GM13977 (cell line): ENCODE measurements at regions not wholly inside any gene's neighbourhood (a gene's known extent, or its start where the extent isn't known, plus 50 kb on each side); places are given as distances from the start of the nearest gene placed in this dataset.
"Not testable (repeated sequence)": the region's sequence is repeated elsewhere in the genome, so short reads cannot be mapped to it uniquely, and the experiment has no call there.

Source experiments
- DNase-seq: peaks from one replicate; pipeline ENCODE4 v3.0.0; 2012; ENCODE audit warnings: low spot score
- in situ Hi-C: fragments of 300-500 bp; cut with MboI; formaldehyde crosslinking; loops from one replicate; pipeline ENCODE4 v1.12.0; 2022; ENCODE audit warnings: low sequenced_read_pairs, low pct_unique_long_range_greater_than_20kb, mixed read lengths, inconsistent platforms; ENCODE audit not compliant: unreplicated experiment
- TF ChIP-seq, protein P1 (sequence below): IDR thresholded peaks from 2 replicates; pipeline ENCODE4 v1.5.1; 2012; ENCODE audit warnings: mild to moderate bottlenecking, control low read depth; ENCODE audit not compliant: insufficient read depth; ENCODE audit errors: extremely low read depth, missing control alignments

DNA sequence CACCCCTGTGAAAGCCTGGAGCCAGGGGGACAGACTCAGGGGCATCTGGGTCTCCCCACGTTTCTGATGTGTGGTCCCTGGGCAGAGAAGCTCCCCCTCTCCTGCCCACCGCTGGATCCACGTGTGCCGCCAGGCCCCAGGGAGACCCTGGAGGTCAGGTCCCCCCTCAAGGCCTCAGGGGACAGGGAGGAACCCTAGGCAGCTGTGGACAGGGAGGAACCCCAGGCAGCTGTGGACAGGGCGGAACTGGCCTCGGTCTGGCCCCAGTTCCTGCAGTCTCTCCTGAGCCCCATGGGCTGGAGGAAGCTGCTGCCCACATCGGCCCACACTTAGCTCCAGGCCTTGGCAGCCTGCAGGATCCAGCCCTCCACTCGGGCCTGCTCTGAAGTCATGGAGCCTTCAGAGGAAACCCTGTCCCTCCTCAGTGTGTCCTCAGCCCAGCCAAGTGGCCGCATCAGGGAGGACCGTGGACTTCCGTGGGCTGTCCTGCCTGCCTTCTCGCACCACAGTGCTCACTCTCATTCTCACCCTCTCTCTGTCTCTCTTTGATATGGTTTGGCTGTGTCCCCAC is 127.7 kb downstream of the BRD1 start:
- no peak for DNase-seq
- in situ Hi-C loops: no loop called here
- TF ChIP-seq, protein P1, sequence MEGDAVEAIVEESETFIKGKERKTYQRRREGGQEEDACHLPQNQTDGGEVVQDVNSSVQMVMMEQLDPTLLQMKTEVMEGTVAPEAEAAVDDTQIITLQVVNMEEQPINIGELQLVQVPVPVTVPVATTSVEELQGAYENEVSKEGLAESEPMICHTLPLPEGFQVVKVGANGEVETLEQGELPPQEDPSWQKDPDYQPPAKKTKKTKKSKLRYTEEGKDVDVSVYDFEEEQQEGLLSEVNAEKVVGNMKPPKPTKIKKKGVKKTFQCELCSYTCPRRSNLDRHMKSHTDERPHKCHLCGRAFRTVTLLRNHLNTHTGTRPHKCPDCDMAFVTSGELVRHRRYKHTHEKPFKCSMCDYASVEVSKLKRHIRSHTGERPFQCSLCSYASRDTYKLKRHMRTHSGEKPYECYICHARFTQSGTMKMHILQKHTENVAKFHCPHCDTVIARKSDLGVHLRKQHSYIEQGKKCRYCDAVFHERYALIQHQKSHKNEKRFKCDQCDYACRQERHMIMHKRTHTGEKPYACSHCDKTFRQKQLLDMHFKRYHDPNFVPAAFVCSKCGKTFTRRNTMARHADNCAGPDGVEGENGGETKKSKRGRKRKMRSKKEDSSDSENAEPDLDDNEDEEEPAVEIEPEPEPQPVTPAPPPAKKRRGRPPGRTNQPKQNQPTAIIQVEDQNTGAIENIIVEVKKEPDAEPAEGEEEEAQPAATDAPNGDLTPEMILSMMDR: no peak

DNA sequence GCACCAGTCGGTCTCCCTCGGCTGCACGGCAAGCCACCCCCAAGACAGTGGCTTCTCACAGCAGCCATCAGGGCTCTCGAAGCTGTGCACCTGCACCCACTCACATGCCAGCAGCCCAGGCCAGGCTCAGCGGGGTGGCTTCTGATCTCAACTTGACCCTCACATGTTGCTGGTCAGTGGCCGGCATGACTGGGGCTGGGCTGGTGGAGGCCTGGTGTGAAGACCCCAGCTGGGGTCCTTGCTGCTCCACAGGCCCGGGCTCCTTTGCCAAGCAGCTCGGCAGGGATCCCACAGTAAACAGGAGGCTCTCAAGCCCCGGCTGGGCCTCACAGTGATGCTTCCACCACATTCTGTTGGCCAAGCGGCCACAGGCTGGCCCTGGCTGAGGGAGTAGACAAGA is 128.2 kb downstream of the BRD1 start:
- in situ Hi-C loops: no loop called here
- DNase-seq: no peak
- TF ChIP-seq, protein P1: no peak

DNA sequence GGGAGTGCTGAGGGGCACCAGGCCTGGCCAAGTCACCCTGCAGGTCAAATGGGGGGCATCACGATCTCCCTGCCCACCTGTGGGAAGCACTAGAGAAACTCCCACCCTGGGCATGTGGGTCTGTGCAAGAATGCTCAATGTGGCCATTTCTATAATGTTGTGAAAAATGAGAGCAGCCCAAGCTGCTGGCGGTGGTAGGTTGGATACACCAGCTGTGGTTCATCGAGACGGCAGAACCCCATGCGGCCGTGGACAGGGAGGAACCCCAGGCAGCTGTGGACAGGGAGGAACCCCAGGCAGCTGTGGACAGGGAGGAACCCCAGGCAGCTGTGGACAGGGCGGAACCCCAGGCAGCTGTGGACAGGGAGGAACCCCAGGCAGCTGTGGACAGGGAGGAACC is 129.1 kb downstream of the BRD1 start:
- DNase-seq, in situ Hi-C loops: not testable (repeated sequence)

- DNase-seq: no peak
- TF ChIP-seq, protein P1: no peak
- in situ Hi-C loops: no loop called here
Observed at GRCh38 chr22:49697047-49697446, 130.6 kb downstream of the BRD1 start.

- TF ChIP-seq, protein P1: no peak
- no peak for DNase-seq
- in situ Hi-C loops: no loop called here
Observed at GRCh38 chr22:49694462-49695260, 133.0 kb downstream of the BRD1 start.

GRCh38 chr22:49693848-49694247 is 133.8 kb downstream of the BRD1 start:
- in situ Hi-C loops: no loop called here
- DNase-seq: no peak
- TF ChIP-seq, protein P1: no peak

DNA sequence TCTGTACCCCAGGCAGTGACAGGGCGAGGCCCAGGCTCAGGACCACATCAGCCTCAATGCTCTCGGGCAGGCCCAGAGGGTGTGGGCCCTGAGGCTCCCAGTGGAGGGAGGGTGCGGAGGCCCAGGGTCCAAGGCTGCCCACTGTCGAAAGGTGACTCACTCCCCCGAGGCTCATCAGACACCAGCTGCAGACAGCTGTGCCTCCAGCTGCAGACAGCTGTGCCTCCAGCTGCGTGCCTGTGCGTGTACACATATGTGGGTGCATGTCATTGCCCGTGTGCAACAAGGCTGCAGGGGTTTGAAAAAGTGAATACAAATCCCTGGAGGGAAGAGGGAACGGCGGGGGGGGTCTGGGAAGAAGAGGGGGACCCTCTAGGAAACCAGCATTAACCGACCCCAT is 134.3 kb downstream of the BRD1 start:
- DNase-seq: no peak
- in situ Hi-C loops: no loop called here

More for the DNA sequence above, 134.3 kb downstream of the BRD1 start:
- TF ChIP-seq, protein P1: no peak
